ENCODE measurements at regions not wholly inside any gene's neighbourhood (a gene's known extent, or its start where the extent isn't known, plus 50 kb on each side); places are given as distances from the start of the nearest gene placed in this dataset.

DNA sequence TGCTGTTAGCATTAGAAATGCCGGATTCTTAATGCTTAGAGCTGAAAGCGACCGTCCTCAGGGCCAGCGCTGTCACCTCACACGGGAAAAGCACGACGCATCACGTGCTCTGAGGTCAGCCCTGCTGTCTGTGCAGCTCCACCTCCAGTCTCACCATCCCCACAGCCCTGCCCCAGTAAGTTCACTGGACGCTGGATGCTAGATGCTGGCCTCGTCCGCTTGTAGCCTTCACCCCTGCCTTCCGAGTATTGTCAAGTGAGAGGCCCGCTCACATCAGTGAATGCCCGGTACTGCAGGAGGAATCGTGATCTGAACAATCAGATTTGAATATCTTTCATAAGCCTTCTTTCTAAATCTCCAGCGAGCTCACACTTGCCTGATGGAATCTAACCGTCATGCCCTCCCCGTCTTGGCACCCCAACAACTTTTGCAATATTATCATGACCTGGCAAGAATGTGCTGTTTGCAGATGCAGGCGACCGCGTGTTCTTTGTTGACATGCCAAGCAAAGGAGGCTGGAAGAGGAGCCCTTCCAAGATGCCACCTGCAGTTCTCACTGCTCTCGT is 64.9 kb downstream of the DLL1 start:
- Histone ChIP-seq H3K4me3 (ENCODE audit: low read depth, low read length) (no peak overlapping the region), H3K9me3 (ENCODE audit: control insufficient read depth, insufficient read depth, low read length) (peaks cover 61% of the 10 kb centered on the region), H3K27me3 (ENCODE audit: control insufficient read depth, insufficient read depth, low read length) (peaks cover 2% of the 10 kb centered on the region), H3K27ac (ENCODE audit: low read depth, low read length) (no peak overlapping the region)
- POLR2A ChIA-PET, result no interaction called here
- CTCF ChIA-PET, result no interaction called here
- TF ChIP-seq CTCF (IDR thresholded peaks at IDR 0.05; ENCODE audit: low read depth, low read length), result no peak
- no peak for DNase-seq (ENCODE audit: low read depth, low spot score)

GRCh38 chr6:170224694-170225660 is 65.9 kb downstream of the DLL1 start:
- CTCF ChIA-PET, result no interaction called here
- no peak overlapping the region for H3K27ac ChIP-seq (ENCODE audit: low read depth, low read length)
- H3K4me3 ChIP-seq (ENCODE audit: low read depth, low read length), result no peak overlapping the region
- no peaks in the 10 kb centered on the region for H3K27me3 ChIP-seq (ENCODE audit: control insufficient read depth, insufficient read depth, low read length)
- POLR2A ChIA-PET, result no interaction called here
- DNase-seq (ENCODE audit: low read depth, low spot score), result no peak
- TF ChIP-seq CTCF (IDR thresholded peaks at IDR 0.05; ENCODE audit: low read depth, low read length), result no peak
- H3K9me3 ChIP-seq (ENCODE audit: control insufficient read depth, insufficient read depth, low read length), result peaks cover 54% of the 10 kb centered on the region; the same call in 1 of the 2 replicates

GRCh38 chr6:170223718-170224693 is 66.9 kb downstream of the DLL1 start:
- no peaks in the 10 kb centered on the region for H3K27me3 ChIP-seq (ENCODE audit: control insufficient read depth, insufficient read depth, low read length)
- no peak for TF ChIP-seq CTCF (IDR thresholded peaks at IDR 0.05; ENCODE audit: low read depth, low read length)
- H3K9me3 ChIP-seq (ENCODE audit: control insufficient read depth, insufficient read depth, low read length), result peaks cover 48% of the 10 kb centered on the region; the same call in 1 of the 2 replicates
- ChIA-PET POLR2A (no interaction called here), CTCF (no interaction called here)
- no peak overlapping the region for H3K4me3 ChIP-seq (ENCODE audit: low read depth, low read length)
- no peak for DNase-seq (ENCODE audit: low read depth, low spot score)
- no peak overlapping the region for H3K27ac ChIP-seq (ENCODE audit: low read depth, low read length)

DNA sequence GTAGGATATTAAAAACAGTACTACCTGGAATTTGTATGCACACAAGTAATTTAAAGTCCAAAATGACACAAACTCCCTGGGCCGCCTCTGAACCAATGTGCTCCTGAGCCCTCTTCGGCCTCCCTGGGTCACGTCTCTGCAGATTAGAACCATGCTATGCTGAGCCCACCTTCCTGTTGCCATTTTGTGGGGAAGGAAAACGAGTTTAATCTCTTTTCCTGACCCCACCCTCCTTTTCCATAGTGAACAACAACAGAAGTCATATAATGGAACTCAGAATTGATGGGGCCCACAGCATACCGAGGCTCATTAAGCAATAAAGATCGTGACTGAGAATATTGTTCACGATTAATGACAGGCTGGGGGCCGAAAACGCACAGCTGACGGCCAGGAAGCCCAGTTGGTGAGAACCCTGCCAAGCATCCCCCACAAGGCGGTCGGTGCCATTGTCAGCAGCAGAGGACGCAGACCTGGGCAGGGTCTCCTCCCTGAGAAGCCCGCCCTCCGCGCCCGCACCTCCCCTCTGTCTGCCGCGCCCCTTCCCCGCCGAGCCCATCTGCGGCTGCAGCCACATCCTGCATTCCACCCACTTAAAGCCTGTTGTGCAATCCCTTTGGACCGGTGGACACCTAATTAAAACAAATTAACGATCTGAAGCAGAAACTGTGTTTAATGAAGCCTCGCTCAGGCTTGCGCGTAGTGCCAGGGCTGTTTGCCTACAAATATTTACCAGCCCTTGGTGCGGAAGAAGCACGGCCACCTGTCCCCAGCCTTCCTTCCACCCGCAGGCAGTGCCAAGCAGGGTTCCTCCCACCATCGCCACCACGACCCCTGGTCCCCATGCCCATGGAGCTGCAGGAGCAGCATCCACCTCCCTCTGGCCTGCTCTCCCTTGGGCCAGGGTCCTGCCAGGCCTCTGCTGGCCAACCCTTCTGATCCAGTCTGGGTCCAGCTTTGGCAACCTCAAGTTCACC is 68.1 kb downstream of the DLL1 start:
- CTCF ChIA-PET, result no interaction called here
- no peak overlapping the region for H3K27ac ChIP-seq (ENCODE audit: low read depth, low read length)
- no peak overlapping the region for H3K4me3 ChIP-seq (ENCODE audit: low read depth, low read length)
- no peak for DNase-seq (ENCODE audit: low read depth, low spot score)
- no peak for TF ChIP-seq CTCF (IDR thresholded peaks at IDR 0.05; ENCODE audit: low read depth, low read length)
- H3K27me3 ChIP-seq (ENCODE audit: control insufficient read depth, insufficient read depth, low read length), result no peaks in the 10 kb centered on the region
- POLR2A ChIA-PET, result no interaction called here
- H3K9me3 ChIP-seq (ENCODE audit: control insufficient read depth, insufficient read depth, low read length), result peaks cover 40% of the 10 kb centered on the region; the same call in 1 of the 2 replicates
